ENCODE measurements at regions not wholly inside any gene's neighbourhood (a gene's known extent, or its start where the extent isn't known, plus 50 kb on each side); places are given as distances from the start of the nearest gene placed in this dataset.

- H3K27me3 Mint-ChIP-seq (ENCODE audit: low read depth, unreplicated experiment) = no peaks in the 10 kb centered on the region
These were observed 165.0 kb upstream of the HDAC9 start for GRCh38 chr7:18330548-18330947.

GRCh38 chr7:18336626-18337025 lies 158.9 kb upstream of the HDAC9 start:
- H4K20me1 ChIP-seq (ENCODE audit: insufficient read depth, low read length) = no peaks in the 10 kb centered on the region
- no peaks in the 10 kb centered on the region for H3K4me1 Mint-ChIP-seq (ENCODE audit: low read depth, unreplicated experiment)
- H3K4me3 Mint-ChIP-seq (ENCODE audit: unreplicated experiment) = no peak overlapping the region
- no peak overlapping the region for H3K27ac ChIP-seq (ENCODE audit: low read depth, low read length)
- no peak overlapping the region for H3K9ac ChIP-seq (ENCODE audit: low read length)
- H3K4me1 ChIP-seq (ENCODE audit: insufficient read depth, low read length) = no peaks in the 10 kb centered on the region
- H3K27me3 Mint-ChIP-seq (ENCODE audit: low read depth, unreplicated experiment) = no peaks in the 10 kb centered on the region
- no peaks in the 10 kb centered on the region for H3K27me3 ChIP-seq (ENCODE audit: insufficient read depth, low read length)
- H2AFZ ChIP-seq (ENCODE audit: low read depth, low read length) = no peak overlapping the region
- H3K9me3 Mint-ChIP-seq (ENCODE audit: unreplicated experiment) = peaks cover 5% of the 10 kb centered on the region
- no peak overlapping the region for H3K4me2 ChIP-seq (ENCODE audit: low read length)
- TF ChIP-seq EZH2 (IDR thresholded peaks at IDR 0.05; ENCODE audit: insufficient read depth, low read length) (no peak), CTCF (IDR thresholded peaks at IDR 0.05; ENCODE audit: insufficient read depth, low read depth, low read length) (no peak)
- FAIRE-seq (no peak), DNase-seq (ENCODE audit: low read depth) (no peak)
- no peak overlapping the region for H3K27ac Mint-ChIP-seq (ENCODE audit: unreplicated experiment)
- H3K4me3 ChIP-seq (ENCODE audit: insufficient read depth, low read depth, low read length) = no peak overlapping the region
- no peaks in the 10 kb centered on the region for H3K36me3 ChIP-seq (ENCODE audit: insufficient read depth, low read length)
- H3K36me3 Mint-ChIP-seq (ENCODE audit: low read depth, unreplicated experiment) = no peaks in the 10 kb centered on the region
- H3K9me3 ChIP-seq (ENCODE audit: insufficient read depth, low read depth, low read length) = no peaks in the 10 kb centered on the region
- H3K79me2 ChIP-seq (ENCODE audit: insufficient read depth, low read length) = no peaks in the 10 kb centered on the region

More at GRCh38 chr7:18330548-18330947, 165.0 kb upstream of the HDAC9 start:
- H4K20me1 ChIP-seq (ENCODE audit: insufficient read depth, low read length) = no peaks in the 10 kb centered on the region
- Mint-ChIP-seq H3K27ac (ENCODE audit: unreplicated experiment) (no peak overlapping the region), H3K36me3 (ENCODE audit: low read depth, unreplicated experiment) (no peaks in the 10 kb centered on the region), H3K4me3 (ENCODE audit: unreplicated experiment) (no peak overlapping the region), H3K4me1 (ENCODE audit: low read depth, unreplicated experiment) (no peaks in the 10 kb centered on the region), H3K9me3 (ENCODE audit: unreplicated experiment) (peaks cover 2% of the 10 kb centered on the region)
- no peak for TF ChIP-seq CTCF (IDR thresholded peaks at IDR 0.05; ENCODE audit: insufficient read depth, low read depth, low read length)
- TF ChIP-seq EZH2 (IDR thresholded peaks at IDR 0.05; ENCODE audit: insufficient read depth, low read length) = no peak
- H3K9ac ChIP-seq (ENCODE audit: low read length) = no peak overlapping the region
- H2AFZ ChIP-seq (ENCODE audit: low read depth, low read length) = no peak overlapping the region
- no peaks in the 10 kb centered on the region for H3K79me2 ChIP-seq (ENCODE audit: insufficient read depth, low read length)
- H3K27ac ChIP-seq (ENCODE audit: low read depth, low read length) = no peak overlapping the region
- no peaks in the 10 kb centered on the region for H3K27me3 ChIP-seq (ENCODE audit: insufficient read depth, low read length)
- no peak overlapping the region for H3K4me2 ChIP-seq (ENCODE audit: low read length)
- no peak for DNase-seq (ENCODE audit: low read depth)
- no peaks in the 10 kb centered on the region for H3K36me3 ChIP-seq (ENCODE audit: insufficient read depth, low read length)
- no peak for FAIRE-seq
- H3K9me3 ChIP-seq (ENCODE audit: insufficient read depth, low read depth, low read length) = no peaks in the 10 kb centered on the region
- no peaks in the 10 kb centered on the region for H3K4me1 ChIP-seq (ENCODE audit: insufficient read depth, low read length)
- no peak overlapping the region for H3K4me3 ChIP-seq (ENCODE audit: insufficient read depth, low read depth, low read length)

DNA sequence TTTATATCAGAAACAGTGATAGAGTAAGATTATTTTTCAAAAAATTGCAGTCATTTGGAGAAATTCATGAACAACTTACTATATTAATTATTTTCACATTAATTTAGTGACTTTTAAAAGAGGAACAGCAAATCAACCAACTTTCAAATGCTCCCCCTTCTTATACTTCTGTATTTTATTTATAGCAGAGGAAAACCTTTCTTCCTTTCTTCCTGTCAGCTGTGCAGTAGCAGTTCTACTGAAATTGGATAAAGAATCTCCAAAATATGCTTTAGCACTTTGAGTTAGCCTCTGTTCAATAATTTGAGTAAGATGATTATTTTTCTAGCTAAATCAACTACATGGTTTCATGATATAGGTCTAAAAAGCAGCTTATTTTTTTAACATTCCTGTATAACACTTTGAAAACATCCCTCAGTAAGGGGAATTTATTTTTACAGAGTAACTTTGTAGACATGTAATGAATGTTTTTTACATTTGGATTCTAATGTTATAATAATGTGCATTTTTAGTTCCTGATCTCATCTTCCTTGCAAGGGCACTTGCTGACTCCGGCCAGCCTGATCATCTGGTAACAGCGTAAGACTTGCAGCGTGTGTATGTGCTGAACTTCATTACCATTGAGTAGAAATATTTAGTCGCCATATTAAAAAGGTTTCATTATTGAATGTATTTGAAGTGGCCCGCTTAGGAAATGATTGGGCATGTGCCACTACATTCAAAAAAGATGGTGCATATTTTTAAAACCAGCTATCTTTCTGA lies 158.3 kb upstream of the HDAC9 start:
- TF ChIP-seq EZH2 (IDR thresholded peaks at IDR 0.05; ENCODE audit: insufficient read depth, low read length) (no peak), CTCF (IDR thresholded peaks at IDR 0.05; ENCODE audit: insufficient read depth, low read depth, low read length) (no peak)
- H3K27ac ChIP-seq (ENCODE audit: low read depth, low read length) = no peak overlapping the region
- no peaks in the 10 kb centered on the region for H3K27me3 ChIP-seq (ENCODE audit: insufficient read depth, low read length)
- H3K9me3 ChIP-seq (ENCODE audit: insufficient read depth, low read depth, low read length) = no peaks in the 10 kb centered on the region
- H4K20me1 ChIP-seq (ENCODE audit: insufficient read depth, low read length) = no peaks in the 10 kb centered on the region
- H3K4me2 ChIP-seq (ENCODE audit: low read length) = no peak overlapping the region
- H3K4me1 ChIP-seq (ENCODE audit: insufficient read depth, low read length) = no peaks in the 10 kb centered on the region
- Mint-ChIP-seq H3K4me3 (ENCODE audit: unreplicated experiment) (no peak overlapping the region), H3K27ac (ENCODE audit: unreplicated experiment) (no peak overlapping the region), H3K4me1 (ENCODE audit: low read depth, unreplicated experiment) (no peaks in the 10 kb centered on the region), H3K36me3 (ENCODE audit: low read depth, unreplicated experiment) (no peaks in the 10 kb centered on the region), H3K27me3 (ENCODE audit: low read depth, unreplicated experiment) (no peaks in the 10 kb centered on the region), H3K9me3 (ENCODE audit: unreplicated experiment) (peaks cover 5% of the 10 kb centered on the region)
- no peak for FAIRE-seq
- H3K4me3 ChIP-seq (ENCODE audit: insufficient read depth, low read depth, low read length) = no peak overlapping the region
- H3K36me3 ChIP-seq (ENCODE audit: insufficient read depth, low read length) = no peaks in the 10 kb centered on the region
- no peak for DNase-seq (ENCODE audit: low read depth)
- no peaks in the 10 kb centered on the region for H3K79me2 ChIP-seq (ENCODE audit: insufficient read depth, low read length)
- H2AFZ ChIP-seq (ENCODE audit: low read depth, low read length) = no peak overlapping the region
- no peak overlapping the region for H3K9ac ChIP-seq (ENCODE audit: low read length)

All from astrocyte (in vitro differentiated cells and primary cell).